ENCODE measurements at regions not wholly inside any gene's neighbourhood (a gene's known extent, or its start where the extent isn't known, plus 50 kb on each side); places are given as distances from the start of the nearest gene placed in this dataset.

DNA sequence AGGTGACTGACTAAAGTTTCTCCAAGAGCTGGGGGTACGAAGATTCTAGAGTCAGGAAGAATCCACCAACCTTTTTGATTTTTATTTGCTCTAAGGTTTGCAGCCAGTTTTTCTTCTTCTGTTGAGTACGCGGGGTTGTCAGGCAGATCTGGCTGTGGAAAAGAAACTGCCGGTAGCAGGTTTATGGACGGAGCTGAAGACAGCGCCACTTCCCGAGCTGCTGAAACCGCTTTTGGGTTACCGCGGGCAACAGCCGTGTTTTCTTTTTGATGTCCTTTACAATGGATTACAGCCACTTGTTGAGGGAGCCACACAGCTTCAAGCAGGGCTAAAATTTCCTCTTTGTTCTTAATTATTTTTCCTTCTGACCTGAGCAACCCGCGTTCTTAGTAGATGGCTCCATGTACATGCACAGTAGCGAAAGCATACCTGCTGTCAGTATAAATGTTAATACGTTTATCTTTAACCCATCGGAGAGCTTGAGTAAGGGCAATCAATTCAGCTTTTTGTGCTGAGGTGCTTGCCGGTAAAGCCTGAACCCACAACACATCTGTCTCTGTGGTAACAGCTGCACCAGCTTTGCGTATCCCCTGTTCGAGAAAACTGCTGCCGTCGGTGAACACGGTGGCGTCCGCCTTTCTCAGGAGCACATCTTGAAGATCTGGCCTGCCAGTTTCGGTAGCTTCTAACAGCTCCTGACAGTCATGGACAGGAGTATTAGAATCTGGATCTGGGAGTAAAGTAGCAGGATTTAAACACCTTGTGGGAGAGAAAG, 674.3 kb downstream of the TMEM121 start:
- H3K27ac ChIP-seq (ENCODE audit: insufficient read depth, low read depth, low read length): no peak overlapping the region
- ChIA-PET CTCF (no interaction called here), POLR2A (no interaction called here)
- DNase-seq (ENCODE audit: low read depth, low spot score): no peak
- H3K79me2 ChIP-seq (ENCODE audit: control insufficient read depth, insufficient read depth, low read length): no peaks in the 10 kb centered on the region
- H3K9me3 ChIP-seq (replicated peaks; ENCODE audit: control insufficient read depth, insufficient read depth, low read length): peaks cover 5% of the 10 kb centered on the region
- TF ChIP-seq, protein P1, sequence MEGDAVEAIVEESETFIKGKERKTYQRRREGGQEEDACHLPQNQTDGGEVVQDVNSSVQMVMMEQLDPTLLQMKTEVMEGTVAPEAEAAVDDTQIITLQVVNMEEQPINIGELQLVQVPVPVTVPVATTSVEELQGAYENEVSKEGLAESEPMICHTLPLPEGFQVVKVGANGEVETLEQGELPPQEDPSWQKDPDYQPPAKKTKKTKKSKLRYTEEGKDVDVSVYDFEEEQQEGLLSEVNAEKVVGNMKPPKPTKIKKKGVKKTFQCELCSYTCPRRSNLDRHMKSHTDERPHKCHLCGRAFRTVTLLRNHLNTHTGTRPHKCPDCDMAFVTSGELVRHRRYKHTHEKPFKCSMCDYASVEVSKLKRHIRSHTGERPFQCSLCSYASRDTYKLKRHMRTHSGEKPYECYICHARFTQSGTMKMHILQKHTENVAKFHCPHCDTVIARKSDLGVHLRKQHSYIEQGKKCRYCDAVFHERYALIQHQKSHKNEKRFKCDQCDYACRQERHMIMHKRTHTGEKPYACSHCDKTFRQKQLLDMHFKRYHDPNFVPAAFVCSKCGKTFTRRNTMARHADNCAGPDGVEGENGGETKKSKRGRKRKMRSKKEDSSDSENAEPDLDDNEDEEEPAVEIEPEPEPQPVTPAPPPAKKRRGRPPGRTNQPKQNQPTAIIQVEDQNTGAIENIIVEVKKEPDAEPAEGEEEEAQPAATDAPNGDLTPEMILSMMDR (IDR thresholded peaks at IDR 0.05; ENCODE audit: extremely low read depth in 1 of 2, insufficient read depth in 1 of 2, low read depth in 1 of 2, low read length in 2 of 2): no peak
- TF ChIP-seq, protein P2, sequence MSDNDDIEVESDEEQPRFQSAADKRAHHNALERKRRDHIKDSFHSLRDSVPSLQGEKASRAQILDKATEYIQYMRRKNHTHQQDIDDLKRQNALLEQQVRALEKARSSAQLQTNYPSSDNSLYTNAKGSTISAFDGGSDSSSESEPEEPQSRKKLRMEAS (IDR thresholded peaks at IDR 0.05; ENCODE audit: insufficient read depth, insufficient read length): no peak
- TF ChIP-seq POLR2A (IDR thresholded peaks at IDR 0.05; ENCODE audit: low read depth, low read length): no peak
- TF ChIP-seq EZH2 (IDR thresholded peaks at IDR 0.05; ENCODE audit: borderline replicate concordance, low read depth, low read length, severe bottlenecking): no peak
- TF ChIP-seq FOS (IDR thresholded peaks at IDR 0.05; ENCODE audit: borderline replicate concordance, insufficient read depth, low read length): no peak
- no peak for TF ChIP-seq MYC (IDR thresholded peaks at IDR 0.05; ENCODE audit: low read depth, low read length)
- TF ChIP-seq GATA2 (IDR thresholded peaks at IDR 0.05; ENCODE audit: insufficient read depth, insufficient read length, low read depth, low read length): no peak
- TF ChIP-seq POLR2AphosphoS5 (IDR thresholded peaks at IDR 0.05; ENCODE audit: insufficient read depth, low read depth, low read length): no peak
- TF ChIP-seq JUN (IDR thresholded peaks at IDR 0.05; ENCODE audit: borderline replicate concordance, insufficient read depth, insufficient read length, low read depth): no peak
- intact Hi-C loops (cut with micrococcal nuclease) (no loop called here), dilution Hi-C loops (cut with MboI; ENCODE audit: extremely low pct_ligation_motif_present, low sequenced_read_pairs) (no loop called here)
- H3K4me1 ChIP-seq (ENCODE audit: control insufficient read depth, extremely low read depth, insufficient read depth, low read length): no peaks in the 10 kb centered on the region
- no peak overlapping the region for H3K4me2 ChIP-seq (ENCODE audit: insufficient read depth, low read length)
- H3K9ac ChIP-seq (replicated peaks; ENCODE audit: extremely low read depth, insufficient read depth, low read length): no peak overlapping the region
- H3K36me3 ChIP-seq (ENCODE audit: control insufficient read depth in 2 of 2, extremely low read depth in 1 of 2, insufficient read depth in 2 of 2, low read length in 2 of 2): no peaks in the 10 kb centered on the region
- BruUV-seq (replicated peaks): no TSS peak
- H3K9me1 ChIP-seq (replicated peaks; ENCODE audit: control insufficient read depth, extremely low read depth, insufficient read depth, low read length): no peaks in the 10 kb centered on the region
- no peak overlapping the region for H3K4me3 ChIP-seq (replicated peaks in 1 of 3; ENCODE audit: insufficient read depth in 1 of 3, low read depth in 1 of 3, low read length in 3 of 3)
- no peak for FAIRE-seq
- H2AFZ ChIP-seq (ENCODE audit: low read depth, low read length): no peak overlapping the region
- no peaks in the 10 kb centered on the region for H4K20me1 ChIP-seq (replicated peaks; ENCODE audit: control insufficient read depth, extremely low read depth, insufficient read depth, low read length)
- no peaks in the 10 kb centered on the region for H3K27me3 ChIP-seq (ENCODE audit: control insufficient read depth in 2 of 2, insufficient read depth in 2 of 2, low read length in 2 of 2)

Measured in endothelial cell of umbilical vein (primary cell).